A673 (cell line): ENCODE measurements at regions not wholly inside any gene's neighbourhood (a gene's known extent, or its start where the extent isn't known, plus 50 kb on each side); places are given as distances from the start of the nearest gene placed in this dataset.
"Not testable (repeated sequence)": the region's sequence is repeated elsewhere in the genome, so short reads cannot be mapped to it uniquely, and the experiment has no call there.

Experiments used
- BruUV-seq: library from RNA; stranded (reverse); fragments of 400-500 nt; replicated peaks from 2 replicates; lab custom pipeline; 2021; lab: Mats Ljungman, UMichigan
- CTCF ChIA-PET: fragments of 300-600 bp; sonication (Branson Sonifier 250); formaldehyde crosslinking; loops from one replicate; lab custom pipeline; 2022; ENCODE audit warnings: antibody characterized with exemption; lab: Charles Lee
- POLR2A ChIA-PET: fragments of 300-600 bp; sonication (Branson Sonifier 250); formaldehyde crosslinking; loops from one replicate; lab custom pipeline; 2022; ENCODE audit warnings: antibody characterized with exemption; ENCODE audit not compliant: low non-redundant PET; lab: Charles Lee
- DNase-seq: peaks from one replicate; pipeline ENCODE4 v3.0.0-alpha.2; 2015; ENCODE audit warnings: low spot score
- H3K27ac ChIP-seq: fragments of 200-600 bp; sonication (generic); 2 replicates; pipeline ENCODE4 v1.5.1; 2016; ENCODE audit warnings: mixed run types, low read depth, mild to moderate bottlenecking, mixed read lengths, antibody characterized with exemption, low read length; ENCODE audit not compliant: poor library complexity, severe bottlenecking
- H3K27me3 ChIP-seq: fragments of 200-600 bp; sonication (generic); replicated peaks from 2 replicates; pipeline ENCODE4 v1.6.1; 2017; ENCODE audit warnings: mixed run types, low read depth, mild to moderate bottlenecking, mixed read lengths, antibody characterized with exemption, low read length; ENCODE audit not compliant: insufficient read depth, poor library complexity
- H3K36me3 ChIP-seq: fragments of 200-600 bp; sonication (generic); 2 replicates; pipeline ENCODE4 v1.6.1; 2016; ENCODE audit warnings: mixed run types, mild to moderate bottlenecking, mixed read lengths, antibody characterized with exemption, low read length; ENCODE audit not compliant: insufficient read depth, poor library complexity, severe bottlenecking
- H3K4me1 ChIP-seq: fragments of 200-600 bp; sonication (generic); 2 replicates; pipeline ENCODE4 v1.6.1; 2017; ENCODE audit warnings: mixed run types, mild to moderate bottlenecking, mixed read lengths, antibody characterized with exemption, low read length; ENCODE audit not compliant: insufficient read depth, poor library complexity, severe bottlenecking
- H3K4me3 ChIP-seq: fragments of 200-600 bp; sonication (generic); 2 replicates; pipeline ENCODE4 v1.5.1; 2016; ENCODE audit warnings: low read depth, mixed run types, mild to moderate bottlenecking, mixed read lengths, low read length; ENCODE audit not compliant: poor library complexity, severe bottlenecking
- H3K9me3 ChIP-seq: fragments of 200-600 bp; sonication (generic); 2 replicates; pipeline ENCODE4 v1.6.1; 2016; ENCODE audit warnings: mixed run types, low read depth, mild to moderate bottlenecking, mixed read lengths, antibody characterized with exemption, low read length; ENCODE audit not compliant: poor library complexity, severe bottlenecking
- EZH2 ChIP-seq: fragments of 200-600 bp; sonication (generic); IDR thresholded peaks from 2 replicates; pipeline ENCODE4 v1.6.1; 2017; ENCODE audit warnings: borderline replicate concordance, low read depth, mild to moderate bottlenecking, mixed read lengths, antibody characterized with exemption, low read length; ENCODE audit not compliant: poor library complexity, severe bottlenecking
- intact Hi-C: fragments of 100-400 bp; cut with micrococcal nuclease; formaldehyde crosslinking; loops from one replicate; pipeline ENCODE4 v1.10.0; 2022; ENCODE audit not compliant: unreplicated experiment
- TF ChIP-seq, protein P1 (sequence below): fragments of 300-800, 200-600 bp; sonication (generic); conservative IDR thresholded peaks from 2 replicates; pipeline ENCODE4 v1.5.1; 2017; ENCODE audit warnings: low read depth, mild to moderate bottlenecking, antibody characterized with exemption, low read length, moderate library complexity, mixed read lengths

- intact Hi-C loops, result no loop called here
- Histone ChIP-seq H3K4me1 (peaks cover 20% of the 10 kb centered on the region), H3K27ac (peak overlapping the region; percentile 63), H3K9me3 (no peaks in the 10 kb centered on the region), H3K36me3 (no peaks in the 10 kb centered on the region), H3K27me3 (no peaks in the 10 kb centered on the region), H3K4me3 (no peak overlapping the region)
- no peak for TF ChIP-seq EZH2
- TF ChIP-seq, protein P1, sequence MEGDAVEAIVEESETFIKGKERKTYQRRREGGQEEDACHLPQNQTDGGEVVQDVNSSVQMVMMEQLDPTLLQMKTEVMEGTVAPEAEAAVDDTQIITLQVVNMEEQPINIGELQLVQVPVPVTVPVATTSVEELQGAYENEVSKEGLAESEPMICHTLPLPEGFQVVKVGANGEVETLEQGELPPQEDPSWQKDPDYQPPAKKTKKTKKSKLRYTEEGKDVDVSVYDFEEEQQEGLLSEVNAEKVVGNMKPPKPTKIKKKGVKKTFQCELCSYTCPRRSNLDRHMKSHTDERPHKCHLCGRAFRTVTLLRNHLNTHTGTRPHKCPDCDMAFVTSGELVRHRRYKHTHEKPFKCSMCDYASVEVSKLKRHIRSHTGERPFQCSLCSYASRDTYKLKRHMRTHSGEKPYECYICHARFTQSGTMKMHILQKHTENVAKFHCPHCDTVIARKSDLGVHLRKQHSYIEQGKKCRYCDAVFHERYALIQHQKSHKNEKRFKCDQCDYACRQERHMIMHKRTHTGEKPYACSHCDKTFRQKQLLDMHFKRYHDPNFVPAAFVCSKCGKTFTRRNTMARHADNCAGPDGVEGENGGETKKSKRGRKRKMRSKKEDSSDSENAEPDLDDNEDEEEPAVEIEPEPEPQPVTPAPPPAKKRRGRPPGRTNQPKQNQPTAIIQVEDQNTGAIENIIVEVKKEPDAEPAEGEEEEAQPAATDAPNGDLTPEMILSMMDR, result no peak
- CTCF ChIA-PET, result no interaction called here
- DNase-seq, result no peak
- POLR2A ChIA-PET, result no interaction called here
- no TSS peak for BruUV-seq
These were observed 923.2 kb downstream of the NLGN4X start for GRCh38 chrX:5305452-5305851.

DNA sequence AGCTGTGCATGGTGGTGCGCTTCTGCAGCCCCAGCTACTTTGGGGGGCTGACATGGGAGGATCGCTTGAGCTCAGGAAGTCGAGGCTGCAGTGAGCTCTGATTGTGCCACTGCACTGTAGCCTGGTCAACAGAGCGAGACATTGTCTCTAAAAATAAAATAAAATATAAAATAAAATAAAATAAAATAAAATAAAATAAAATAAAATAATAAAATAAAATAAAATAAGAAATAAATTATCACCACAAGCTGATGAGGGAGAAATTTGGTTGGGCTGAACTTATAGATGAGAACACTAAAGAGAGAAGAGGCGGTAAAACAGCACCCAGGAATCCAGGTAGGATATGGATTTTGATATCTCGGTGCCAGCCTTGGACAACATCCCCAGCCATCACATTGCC, 933.7 kb downstream of the NLGN4X start:
- no peak overlapping the region for H3K27ac ChIP-seq
- H3K27me3 ChIP-seq, result no peaks in the 10 kb centered on the region
- no peak overlapping the region for H3K4me3 ChIP-seq
- intact Hi-C loops, result no loop called here
- ChIA-PET CTCF (no interaction called here), POLR2A (no interaction called here)
- DNase-seq, result no peak
- H3K4me1 ChIP-seq, result no peaks in the 10 kb centered on the region
- TF ChIP-seq EZH2, result no peak
- TF ChIP-seq, protein P1, result no peak
- no TSS peak for BruUV-seq
- no peaks in the 10 kb centered on the region for H3K9me3 ChIP-seq
- no peaks in the 10 kb centered on the region for H3K36me3 ChIP-seq

DNA sequence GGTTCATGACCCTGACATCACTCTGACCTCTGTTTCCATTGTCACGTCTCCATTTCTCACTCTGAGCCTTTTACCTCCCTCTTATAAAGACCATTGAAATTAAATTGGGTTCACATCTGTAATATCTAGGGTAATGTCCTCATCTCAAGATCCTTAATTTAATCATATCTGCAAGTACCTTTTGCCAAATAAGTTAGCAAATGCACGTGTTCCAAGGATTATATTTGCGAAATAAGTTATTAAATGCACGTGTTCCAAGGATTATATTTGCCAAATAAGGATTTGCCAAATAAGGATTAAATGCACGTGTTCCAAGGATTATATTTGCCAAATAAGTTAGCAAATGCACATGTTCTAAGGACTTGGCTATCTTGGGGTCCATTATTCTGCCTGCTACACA, 938.0 kb downstream of the NLGN4X start:
- intact Hi-C loops, result no loop called here
- Histone ChIP-seq H3K4me3 (no peak overlapping the region), H3K9me3 (peaks cover 10% of the 10 kb centered on the region), H3K27me3 (no peaks in the 10 kb centered on the region), H3K36me3 (no peaks in the 10 kb centered on the region), H3K27ac (no peak overlapping the region), H3K4me1 (no peaks in the 10 kb centered on the region)
- ChIA-PET CTCF (no interaction called here), POLR2A (no interaction called here)
- TF ChIP-seq, protein P1, result no peak
- TF ChIP-seq EZH2, result no peak
- DNase-seq, result no peak
- no TSS peak for BruUV-seq

DNA sequence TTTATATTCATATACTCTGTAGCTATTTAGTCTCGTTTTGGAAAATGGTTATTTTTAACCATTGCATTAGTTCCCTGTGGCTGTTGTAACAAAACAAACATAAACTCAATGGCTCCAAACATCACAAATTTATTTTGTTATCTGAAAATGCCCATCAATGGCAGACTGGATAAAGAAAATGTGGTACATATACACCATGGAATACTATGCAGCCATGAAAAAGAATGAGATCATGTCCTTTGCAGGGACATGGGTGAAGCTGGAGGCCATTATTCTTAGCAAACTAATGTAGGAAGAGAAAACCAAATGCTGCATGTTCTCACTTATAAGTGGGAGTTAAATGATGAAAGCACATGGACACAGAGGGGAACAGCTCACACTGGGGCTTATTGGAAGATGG, 938.7 kb downstream of the NLGN4X start:
- H3K4me1 ChIP-seq, H3K36me3 ChIP-seq, intact Hi-C loops, POLR2A ChIA-PET, H3K27ac ChIP-seq, BruUV-seq, H3K27me3 ChIP-seq, H3K4me3 ChIP-seq, H3K9me3 ChIP-seq, CTCF ChIA-PET, DNase-seq: not testable (repeated sequence)
